AG08396 (cell line): ENCODE measurements at regions not wholly inside any gene's neighbourhood (a gene's known extent, or its start where the extent isn't known, plus 50 kb on each side); places are given as distances from the start of the nearest gene placed in this dataset.

Source experiments
- DNase-seq: peaks from one replicate; pipeline ENCODE4 v3.0.0; 2012; ENCODE audit warnings: low spot score, mixed read lengths

DNA sequence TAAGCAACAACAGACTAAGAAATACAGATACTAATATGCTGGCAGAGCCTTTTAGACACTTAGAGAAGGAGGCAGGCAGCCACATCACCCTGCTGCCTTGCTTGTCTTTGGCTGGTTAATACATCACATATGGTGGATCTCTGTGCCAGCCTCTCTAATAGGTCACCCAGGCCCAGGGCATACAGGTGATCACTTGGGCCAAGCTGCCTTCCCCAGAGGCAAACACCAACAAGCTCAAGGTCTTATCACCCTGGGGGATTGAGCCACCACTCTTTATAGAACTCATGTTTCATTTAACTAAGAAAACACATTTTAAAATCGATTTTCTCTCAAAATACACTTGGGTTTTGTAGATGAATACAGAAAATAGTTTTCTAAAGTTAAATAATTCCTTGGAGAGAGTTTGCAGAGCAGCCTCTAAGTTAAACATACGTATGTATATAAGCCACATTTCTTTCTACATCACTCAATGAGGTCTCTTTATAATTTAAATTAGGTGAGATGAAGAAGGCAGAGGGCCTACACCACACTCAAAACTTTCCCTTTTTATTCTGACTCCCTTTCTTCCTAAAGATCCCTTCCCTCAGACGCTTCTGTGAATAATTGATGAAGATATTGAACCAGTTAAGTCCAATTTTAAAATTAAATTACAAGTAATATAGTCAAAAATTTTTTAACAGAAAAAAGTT is 556.8 kb upstream of the GHITM start:
- no peak for DNase-seq

DNA sequence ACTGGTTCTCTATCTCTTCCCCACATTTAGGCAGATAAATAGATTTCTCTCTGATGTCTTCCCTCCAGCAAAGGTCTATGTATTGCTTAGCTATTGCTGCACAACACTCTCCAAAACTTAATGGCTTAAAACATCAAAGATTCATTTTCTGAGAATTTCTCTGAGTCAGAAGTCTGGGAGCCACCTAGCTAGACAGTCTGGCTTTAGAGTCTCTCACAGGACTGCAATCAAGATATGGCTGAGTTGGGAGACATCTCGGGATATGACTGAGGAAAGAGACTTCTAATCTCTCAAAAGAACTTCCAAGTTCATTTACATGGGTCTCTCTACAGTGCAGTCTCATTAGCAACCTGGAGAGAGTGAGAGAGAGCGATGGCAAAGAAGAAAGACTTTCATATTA is 553.6 kb upstream of the GHITM start:
- DNase-seq: no peak

GRCh38 chr10:83592337-83592935 is 546.9 kb upstream of the GHITM start:
- no peak for DNase-seq

GRCh38 chr10:83603708-83604107 is 535.6 kb upstream of the GHITM start:
- DNase-seq: no peak

GRCh38 chr10:83605783-83606630 is 533.3 kb upstream of the GHITM start:
- DNase-seq: no peak

DNA sequence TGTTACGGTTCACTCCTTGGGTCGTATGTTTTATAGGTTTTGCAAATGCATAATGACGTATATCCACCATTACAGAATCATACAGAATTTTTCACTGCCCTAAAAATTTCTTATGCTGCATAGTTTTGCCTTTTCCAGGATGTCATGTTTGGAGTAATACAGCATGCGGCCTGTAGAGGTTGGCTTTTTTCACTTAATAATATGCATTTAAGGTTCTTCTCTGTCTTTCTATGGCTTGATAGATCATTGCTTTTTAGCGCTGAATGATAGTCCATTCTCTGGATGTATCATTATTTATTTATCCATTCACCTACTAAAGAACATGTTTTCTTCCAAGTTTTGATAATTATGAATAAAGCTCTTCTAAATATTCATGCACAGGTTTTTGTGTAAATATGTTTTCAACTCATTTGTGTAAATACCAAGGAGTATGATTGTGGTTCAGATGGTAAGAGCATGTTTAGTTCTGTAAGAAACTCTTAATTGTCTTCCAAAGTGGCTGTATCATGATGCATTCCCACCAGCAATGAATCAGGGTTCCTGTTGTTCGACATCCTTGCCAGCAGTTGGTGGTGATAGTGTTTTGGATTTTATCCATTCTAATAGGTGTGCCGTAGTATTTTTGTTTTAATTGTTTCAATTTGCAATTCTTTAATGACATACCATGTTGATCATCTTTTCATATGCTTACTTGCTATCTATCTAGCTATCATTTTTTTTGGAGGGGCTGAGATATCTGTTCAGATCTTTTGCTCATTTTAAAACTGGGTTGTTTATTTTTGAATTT is 531.2 kb upstream of the GHITM start:
- no peak for DNase-seq

GRCh38 chr10:83612050-83612449 is 527.3 kb upstream of the GHITM start:
- DNase-seq: peak; percentile 7

DNA sequence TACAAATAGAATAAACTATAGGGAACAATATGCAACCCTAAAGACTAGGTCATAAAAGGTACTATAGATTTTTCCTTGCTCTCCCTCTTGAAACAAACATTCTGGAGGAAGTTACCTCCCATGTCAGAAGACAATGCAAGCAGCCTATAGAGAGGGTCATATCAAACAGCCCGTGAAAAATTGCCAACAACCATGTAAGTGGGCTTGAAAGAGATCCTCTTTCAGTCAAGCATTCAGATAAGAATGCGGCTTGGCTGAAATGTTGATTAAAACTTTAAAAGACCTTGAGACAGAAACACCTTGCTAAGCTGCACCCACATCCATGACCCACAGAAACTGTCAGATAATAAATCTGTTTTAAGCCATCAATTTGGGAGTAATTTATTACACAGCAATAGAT is 526.6 kb upstream of the GHITM start:
- no peak for DNase-seq

DNA sequence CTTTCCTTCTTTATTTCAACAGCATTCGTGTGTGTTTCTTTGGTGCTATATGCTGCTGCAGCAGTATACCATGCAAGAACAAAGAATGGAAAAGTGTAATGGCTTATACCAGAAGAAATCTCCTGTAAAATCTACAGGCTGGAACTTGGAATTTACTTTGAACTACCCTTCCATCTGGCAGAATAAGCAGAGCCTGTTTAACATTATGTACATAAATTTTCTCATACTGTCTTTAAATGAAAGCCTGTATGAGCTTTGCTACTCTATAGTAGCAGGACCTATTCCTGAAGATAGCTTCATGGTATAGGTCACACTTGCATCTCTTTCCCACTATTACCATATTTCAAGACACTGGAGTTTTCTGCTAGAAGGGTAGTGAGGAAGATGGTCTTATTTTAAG is 522.1 kb upstream of the GHITM start:
- no peak for DNase-seq

GRCh38 chr10:83617692-83618545 is 521.4 kb upstream of the GHITM start:
- no peak for DNase-seq

DNA sequence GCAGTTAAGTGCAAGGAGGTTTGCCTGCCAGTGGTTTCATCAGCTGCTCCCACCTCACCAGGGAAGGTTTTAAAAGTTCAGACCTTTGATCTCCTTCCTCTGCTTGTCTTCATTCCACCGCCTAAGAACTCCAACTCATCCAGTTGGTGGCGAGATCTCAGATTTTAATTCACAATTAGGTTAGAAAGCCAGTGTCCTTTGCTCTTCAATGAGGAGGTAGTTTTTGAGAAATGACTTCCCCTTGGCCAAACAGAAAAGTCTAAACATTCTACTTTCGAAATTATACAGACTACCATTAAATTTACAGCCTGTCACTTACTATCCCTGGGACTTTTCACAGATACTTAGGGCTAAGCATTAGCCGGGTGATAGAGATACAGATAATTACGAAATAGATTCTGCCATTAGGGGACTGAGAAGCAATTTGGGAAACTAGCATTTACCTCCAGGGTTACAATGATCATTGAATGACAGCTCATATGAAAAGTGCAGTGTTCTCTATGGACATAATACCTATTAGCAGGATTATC is 513.4 kb upstream of the GHITM start:
- DNase-seq: no peak

DNA sequence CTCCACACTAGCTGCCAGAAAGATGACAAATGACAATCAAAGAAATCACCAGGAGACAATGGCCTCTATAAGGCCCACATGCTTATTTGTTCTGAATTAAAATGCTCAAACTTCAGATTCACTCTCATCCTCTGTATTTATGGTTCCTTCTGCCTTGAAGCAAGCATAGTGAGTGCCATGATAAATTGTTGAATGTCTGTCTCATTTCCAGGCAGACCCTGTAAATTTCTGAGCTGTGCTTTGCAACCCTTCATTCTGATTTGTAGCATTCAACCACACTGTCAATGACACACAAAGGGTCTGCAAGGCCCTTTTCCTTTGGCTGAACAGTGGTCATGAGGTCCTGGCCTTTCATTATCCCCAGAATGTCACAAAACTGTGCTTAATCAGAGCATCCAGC is 506.6 kb upstream of the GHITM start:
- no peak for DNase-seq

DNA sequence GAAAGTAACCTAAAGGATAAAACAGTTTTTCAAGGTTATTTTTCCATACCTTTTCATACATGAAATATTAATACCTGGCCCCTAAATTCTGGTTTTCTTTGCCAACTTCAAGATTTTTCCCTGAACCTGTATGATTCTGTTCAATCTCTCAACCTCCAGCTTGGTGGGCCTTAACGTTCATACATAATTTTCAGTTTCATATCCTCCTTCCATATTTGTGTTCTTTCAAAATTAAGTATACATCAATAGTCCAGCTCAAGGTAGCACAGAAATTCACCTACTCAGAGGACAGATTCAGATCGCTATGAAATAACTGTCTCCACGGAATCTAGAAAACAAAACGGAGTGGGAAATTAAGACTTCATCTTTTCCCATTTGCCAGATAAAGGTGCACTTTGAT is 505.8 kb upstream of the GHITM start:
- DNase-seq: no peak

DNA sequence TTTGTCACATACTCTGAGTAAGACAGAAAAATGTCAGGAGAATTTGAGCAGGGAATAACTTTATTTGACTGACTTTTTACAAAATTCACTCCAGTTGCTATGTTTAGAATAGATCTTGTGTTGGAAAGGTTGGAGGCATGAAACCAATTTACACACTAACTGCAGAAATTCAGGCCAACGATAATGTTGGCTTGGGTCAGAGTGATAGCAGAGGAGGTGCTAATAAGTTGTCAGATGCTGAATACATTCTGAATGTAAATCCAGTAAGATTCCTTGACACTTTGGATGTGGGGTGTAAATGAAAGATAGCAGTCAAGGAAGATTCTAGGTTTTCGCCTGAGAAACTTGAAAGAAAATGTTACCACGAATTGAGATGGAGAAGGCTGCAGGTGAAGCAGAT is 502.5 kb upstream of the GHITM start:
- no peak for DNase-seq

- DNase-seq: no peak
Observed at GRCh38 chr10:83647526-83647925, 491.8 kb upstream of the GHITM start.

- DNase-seq: no peak
Observed at GRCh38 chr10:83648201-83648600, 491.1 kb upstream of the GHITM start.

- no peak for DNase-seq
Observed at GRCh38 chr10:83649471-83649870, 489.8 kb upstream of the GHITM start.

GRCh38 chr10:83654689-83655088 is 484.6 kb upstream of the GHITM start:
- no peak for DNase-seq

DNA sequence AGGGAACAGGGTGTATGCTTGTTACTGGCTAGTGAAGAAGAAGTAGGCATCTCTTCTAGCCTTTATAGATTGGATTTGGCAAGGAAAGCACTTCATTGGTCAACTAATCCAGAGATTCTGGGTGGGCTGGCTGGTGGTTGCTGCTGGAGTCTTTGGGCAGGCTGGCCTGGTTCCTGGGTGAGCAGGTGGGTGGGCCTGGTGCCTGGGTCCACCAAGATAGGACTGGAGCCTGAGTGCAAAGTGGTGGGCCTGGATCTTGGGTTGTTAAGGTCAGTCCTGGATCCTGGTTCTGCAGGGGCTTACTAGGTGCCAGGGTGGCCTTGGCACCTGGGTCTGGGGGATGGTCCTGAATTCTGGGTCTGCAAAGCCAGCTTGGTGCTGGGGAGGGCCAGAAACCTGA is 482.4 kb upstream of the GHITM start:
- DNase-seq: no peak

- no peak for DNase-seq
Observed at GRCh38 chr10:83657487-83657886, 481.8 kb upstream of the GHITM start.

DNA sequence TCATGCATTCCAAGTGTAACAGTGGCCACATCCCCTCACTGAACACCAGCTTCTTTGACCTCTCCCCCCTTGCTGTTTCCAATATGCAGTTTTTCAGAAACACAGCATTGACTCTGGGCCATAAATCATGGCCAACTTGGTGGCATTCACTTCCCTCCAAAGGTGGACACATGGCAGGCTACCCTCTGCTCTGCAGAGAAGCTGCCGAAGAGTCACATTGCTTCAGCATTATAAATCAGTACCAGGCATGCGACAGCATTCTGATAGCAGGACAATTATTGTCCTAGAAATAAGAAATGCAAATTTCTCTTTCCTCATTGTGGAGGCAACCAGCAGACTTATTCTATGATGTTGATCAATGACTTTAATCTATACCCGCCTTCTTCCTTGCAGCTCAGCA is 475.4 kb upstream of the GHITM start:
- DNase-seq: no peak
